HL-60 (cell line): ENCODE measurements at regions not wholly inside any gene's neighbourhood (a gene's known extent, or its start where the extent isn't known, plus 50 kb on each side); places are given as distances from the start of the nearest gene placed in this dataset.

Experiments used
- DNase-seq, 2 experiments: peaks; one replicate each; pipeline ENCODE4 v3.0.0-alpha.2; 2010 to 2020; ENCODE audit warnings: low read depth in 1 of 2, low spot score in 1 of 2
- H3K27ac ChIP-seq: fragments of 250-450 bp; sonication (Bioruptor Pico); replicated peaks from 2 replicates; pipeline ENCODE4 v1.5.1; 2020; ENCODE audit warnings: mild to moderate bottlenecking, moderate library complexity
- H3K27me3 ChIP-seq: fragments of 250-450 bp; sonication (Bioruptor Pico); 2 replicates; pipeline ENCODE4 v1.5.1; 2021; ENCODE audit warnings: mild to moderate bottlenecking, moderate library complexity; ENCODE audit not compliant: insufficient read depth, poor library complexity, severe bottlenecking
- H3K4me3 ChIP-seq: replicated peaks from 2 replicates; pipeline ENCODE4 v1.5.1; 2011; ENCODE audit warnings: mild to moderate bottlenecking, control low read depth, low read length; ENCODE audit not compliant: insufficient read depth
- GABPA ChIP-seq: IDR thresholded peaks from 2 replicates; pipeline ENCODE4 v1.6.1; 2012; ENCODE audit warnings: low read depth
- POLR2AphosphoS5 ChIP-seq: IDR thresholded peaks from 2 replicates; pipeline ENCODE4 v1.6.1; 2012; ENCODE audit warnings: low read depth
- SPI1 ChIP-seq: IDR thresholded peaks from 2 replicates; pipeline ENCODE4 v1.6.1; 2012; ENCODE audit warnings: low read depth, mild to moderate bottlenecking, borderline replicate concordance
- TF ChIP-seq, protein P1 (sequence below): IDR thresholded peaks from 2 replicates; pipeline ENCODE4 v1.6.1; 2012; ENCODE audit warnings: low read depth; ENCODE audit not compliant: insufficient replicate concordance
- TF ChIP-seq, protein P2 (sequence below): IDR thresholded peaks from one replicate; pipeline ENCODE4 v1.5.1; 2011; ENCODE audit warnings: low read length, control low read depth, inconsistent platforms; ENCODE audit not compliant: insufficient read depth

DNA sequence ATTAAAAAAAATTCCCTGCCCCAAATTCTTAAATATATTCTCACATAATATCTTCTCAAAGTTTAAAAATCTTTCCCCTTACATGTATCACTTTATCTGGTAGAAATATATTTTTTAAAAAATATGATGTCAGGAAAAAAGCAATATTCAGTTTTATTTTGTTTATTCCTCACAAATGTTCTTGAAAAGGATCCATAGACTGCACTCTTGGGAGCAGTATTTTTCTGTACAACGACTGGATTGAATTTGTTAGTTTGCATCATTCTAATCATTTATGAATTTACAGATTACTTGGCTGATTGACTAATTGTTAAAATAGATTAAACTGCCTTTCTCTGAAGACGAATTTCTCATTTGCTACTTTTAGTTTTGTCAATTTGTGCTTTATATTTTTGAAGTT, 468.1 kb upstream of the NOVA1 start:
- H3K27me3 ChIP-seq, result no peaks in the 10 kb centered on the region
- H3K4me3 ChIP-seq, result no peak overlapping the region
- TF ChIP-seq SPI1, result no peak
- TF ChIP-seq, protein P1, sequence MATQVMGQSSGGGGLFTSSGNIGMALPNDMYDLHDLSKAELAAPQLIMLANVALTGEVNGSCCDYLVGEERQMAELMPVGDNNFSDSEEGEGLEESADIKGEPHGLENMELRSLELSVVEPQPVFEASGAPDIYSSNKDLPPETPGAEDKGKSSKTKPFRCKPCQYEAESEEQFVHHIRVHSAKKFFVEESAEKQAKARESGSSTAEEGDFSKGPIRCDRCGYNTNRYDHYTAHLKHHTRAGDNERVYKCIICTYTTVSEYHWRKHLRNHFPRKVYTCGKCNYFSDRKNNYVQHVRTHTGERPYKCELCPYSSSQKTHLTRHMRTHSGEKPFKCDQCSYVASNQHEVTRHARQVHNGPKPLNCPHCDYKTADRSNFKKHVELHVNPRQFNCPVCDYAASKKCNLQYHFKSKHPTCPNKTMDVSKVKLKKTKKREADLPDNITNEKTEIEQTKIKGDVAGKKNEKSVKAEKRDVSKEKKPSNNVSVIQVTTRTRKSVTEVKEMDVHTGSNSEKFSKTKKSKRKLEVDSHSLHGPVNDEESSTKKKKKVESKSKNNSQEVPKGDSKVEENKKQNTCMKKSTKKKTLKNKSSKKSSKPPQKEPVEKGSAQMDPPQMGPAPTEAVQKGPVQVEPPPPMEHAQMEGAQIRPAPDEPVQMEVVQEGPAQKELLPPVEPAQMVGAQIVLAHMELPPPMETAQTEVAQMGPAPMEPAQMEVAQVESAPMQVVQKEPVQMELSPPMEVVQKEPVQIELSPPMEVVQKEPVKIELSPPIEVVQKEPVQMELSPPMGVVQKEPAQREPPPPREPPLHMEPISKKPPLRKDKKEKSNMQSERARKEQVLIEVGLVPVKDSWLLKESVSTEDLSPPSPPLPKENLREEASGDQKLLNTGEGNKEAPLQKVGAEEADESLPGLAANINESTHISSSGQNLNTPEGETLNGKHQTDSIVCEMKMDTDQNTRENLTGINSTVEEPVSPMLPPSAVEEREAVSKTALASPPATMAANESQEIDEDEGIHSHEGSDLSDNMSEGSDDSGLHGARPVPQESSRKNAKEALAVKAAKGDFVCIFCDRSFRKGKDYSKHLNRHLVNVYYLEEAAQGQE, result no peak
- TF ChIP-seq, protein P2, sequence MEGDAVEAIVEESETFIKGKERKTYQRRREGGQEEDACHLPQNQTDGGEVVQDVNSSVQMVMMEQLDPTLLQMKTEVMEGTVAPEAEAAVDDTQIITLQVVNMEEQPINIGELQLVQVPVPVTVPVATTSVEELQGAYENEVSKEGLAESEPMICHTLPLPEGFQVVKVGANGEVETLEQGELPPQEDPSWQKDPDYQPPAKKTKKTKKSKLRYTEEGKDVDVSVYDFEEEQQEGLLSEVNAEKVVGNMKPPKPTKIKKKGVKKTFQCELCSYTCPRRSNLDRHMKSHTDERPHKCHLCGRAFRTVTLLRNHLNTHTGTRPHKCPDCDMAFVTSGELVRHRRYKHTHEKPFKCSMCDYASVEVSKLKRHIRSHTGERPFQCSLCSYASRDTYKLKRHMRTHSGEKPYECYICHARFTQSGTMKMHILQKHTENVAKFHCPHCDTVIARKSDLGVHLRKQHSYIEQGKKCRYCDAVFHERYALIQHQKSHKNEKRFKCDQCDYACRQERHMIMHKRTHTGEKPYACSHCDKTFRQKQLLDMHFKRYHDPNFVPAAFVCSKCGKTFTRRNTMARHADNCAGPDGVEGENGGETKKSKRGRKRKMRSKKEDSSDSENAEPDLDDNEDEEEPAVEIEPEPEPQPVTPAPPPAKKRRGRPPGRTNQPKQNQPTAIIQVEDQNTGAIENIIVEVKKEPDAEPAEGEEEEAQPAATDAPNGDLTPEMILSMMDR, result no peak
- TF ChIP-seq POLR2AphosphoS5, result no peak
- TF ChIP-seq GABPA, result no peak
- no peak for DNase-seq
- H3K27ac ChIP-seq, result no peak overlapping the region

DNA sequence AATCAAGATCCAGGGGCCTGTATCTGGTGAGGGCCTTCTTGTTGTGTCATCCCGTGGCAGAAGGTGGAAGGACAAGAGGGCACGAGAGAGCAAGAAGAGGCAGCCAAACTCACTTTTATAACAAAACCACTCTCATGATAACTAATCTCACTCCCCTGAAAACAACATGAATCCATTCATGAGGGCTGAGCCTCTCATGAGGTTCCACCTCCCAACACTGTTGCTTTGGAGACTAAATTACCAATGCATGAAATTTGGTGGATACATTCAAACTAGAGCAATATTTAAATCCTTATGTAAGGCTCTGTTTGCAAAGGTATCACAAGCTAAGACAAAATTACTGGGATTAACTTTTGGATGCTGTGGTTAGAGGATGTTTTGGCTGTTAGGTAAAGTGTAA, 470.1 kb upstream of the NOVA1 start:
- TF ChIP-seq GABPA (no peak), SPI1 (no peak), POLR2AphosphoS5 (no peak)
- TF ChIP-seq, protein P2, result no peak
- TF ChIP-seq, protein P1, result no peak
- H3K27ac ChIP-seq, result no peak overlapping the region

DNA sequence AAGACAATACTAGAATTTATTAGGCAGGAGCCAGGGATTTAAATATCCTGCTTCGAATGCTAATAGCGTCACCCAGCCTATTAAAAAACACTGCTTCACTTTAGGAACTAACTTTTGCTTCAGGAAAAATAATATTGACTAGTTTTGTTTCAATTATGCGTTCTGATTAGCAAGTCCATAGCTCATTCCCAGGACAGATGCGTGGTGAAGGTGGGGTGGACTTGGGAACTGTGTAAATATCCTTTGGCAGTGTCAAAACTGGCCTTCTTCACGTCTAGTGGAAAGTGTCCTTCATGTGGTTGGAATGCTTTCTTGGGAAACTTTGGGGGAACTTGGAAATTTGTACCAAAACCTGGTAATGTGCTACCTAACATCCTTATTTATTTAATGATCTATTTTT, 474.8 kb upstream of the NOVA1 start:
- TF ChIP-seq, protein P1, result no peak
- no peak for TF ChIP-seq SPI1
- TF ChIP-seq, protein P2, result no peak
- no peak for TF ChIP-seq GABPA
- no peak for TF ChIP-seq POLR2AphosphoS5
- no peak overlapping the region for H3K27ac ChIP-seq
- no peak for DNase-seq
- no peaks in the 10 kb centered on the region for H3K27me3 ChIP-seq
- H3K4me3 ChIP-seq, result no peak overlapping the region

More for the DNA sequence above, 470.1 kb upstream of the NOVA1 start:
- Histone ChIP-seq H3K4me3 (no peak overlapping the region), H3K27me3 (no peaks in the 10 kb centered on the region)
- DNase-seq, result no peak
